GM23248 (cell line): ENCODE measurements at regions not wholly inside any gene's neighbourhood (a gene's known extent, or its start where the extent isn't known, plus 50 kb on each side); places are given as distances from the start of the nearest gene placed in this dataset.

ENCODE experiments used
- EZH2 ChIP-seq: fragments of 200-600 bp; sonication (generic); IDR thresholded peaks from 2 replicates; pipeline ENCODE4 v1.6.1; 2018; ENCODE audit warnings: antibody characterized with exemption, mild to moderate bottlenecking; ENCODE audit not compliant: insufficient read depth, poor library complexity, severe bottlenecking
- EZH2phosphoT487 ChIP-seq: fragments of 200-600 bp; sonication (generic); IDR thresholded peaks from 2 replicates; pipeline ENCODE4 v1.6.1; 2018; ENCODE audit warnings: antibody characterized with exemption, moderate library complexity, mild to moderate bottlenecking, low read depth; ENCODE audit not compliant: insufficient read depth

DNA sequence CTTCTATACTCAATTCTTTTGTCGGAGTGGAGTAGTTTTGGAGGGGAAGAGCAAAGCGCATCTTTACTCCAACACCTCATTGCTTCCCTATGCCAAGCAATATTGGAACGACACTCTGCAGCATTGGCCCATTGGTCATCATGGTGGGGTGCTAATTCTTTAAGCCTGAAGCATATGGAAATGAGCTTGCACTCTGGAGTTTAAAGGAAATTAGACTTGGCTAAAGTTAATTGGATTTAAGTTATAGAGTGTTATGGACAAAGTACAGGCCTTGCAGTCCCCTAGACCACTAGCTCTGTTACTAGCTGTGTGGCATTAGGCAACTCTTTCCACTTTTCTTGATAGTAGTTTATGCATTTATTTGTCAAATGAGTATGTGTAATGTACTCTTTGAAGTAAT, 568.3 kb upstream of the TENM4 start:
- TF ChIP-seq EZH2 = no peak
- no peak for TF ChIP-seq EZH2phosphoT487
